PC-9 (cell line): ENCODE measurements at regions not wholly inside any gene's neighbourhood (a gene's known extent, or its start where the extent isn't known, plus 50 kb on each side); places are given as distances from the start of the nearest gene placed in this dataset.

Source experiments
- BruUV-seq: library from RNA; stranded (reverse); fragments of 400-500 nt; replicated peaks from 2 replicates; lab custom pipeline; 2021; lab: Mats Ljungman, UMichigan
- CTCF ChIA-PET: fragments of 300-600 bp; sonication (Branson Sonifier 250); formaldehyde crosslinking; loops from one replicate; lab custom pipeline; 2022; ENCODE audit warnings: antibody characterized with exemption; lab: Charles Lee
- POLR2A ChIA-PET: fragments of 300-600 bp; sonication (Branson Sonifier 250); formaldehyde crosslinking; loops from one replicate; lab custom pipeline; 2022; ENCODE audit warnings: antibody characterized with exemption; ENCODE audit not compliant: unreplicated experiment; lab: Charles Lee
- DNase-seq, 2 experiments: peaks; one replicate each; pipeline versions ENCODE4 v3.0.0 to v3.0.0-alpha.2; 2015 to 2022; ENCODE audit warnings: mixed read lengths in 1 of 2
- H2AFZ ChIP-seq: fragments of 200-600 bp; sonication (generic); 2 replicates; pipeline ENCODE4 v1.8.1; 2017; ENCODE audit warnings: antibody characterized with exemption
- H3F3A ChIP-seq: fragments of 200-600 bp; sonication (generic); 2 replicates; pipeline ENCODE4 v1.8.1; 2017; ENCODE audit warnings: antibody characterized with exemption, mild to moderate bottlenecking, low read depth; ENCODE audit not compliant: insufficient read depth
- H3K27ac ChIP-seq: fragments of 200-600 bp; sonication (generic); 2 replicates; pipeline ENCODE4 v1.6.1; 2016; ENCODE audit warnings: mixed run types
- H3K27me3 ChIP-seq: fragments of 200-600 bp; sonication (generic); 2 replicates; pipeline ENCODE4 v1.6.1; 2016; ENCODE audit warnings: low read depth, mixed run types; ENCODE audit not compliant: insufficient read depth
- H3K36me3 ChIP-seq: fragments of 200-600 bp; sonication (generic); 2 replicates; pipeline ENCODE4 v1.6.1; 2016; ENCODE audit warnings: low read depth, mixed run types
- H3K4me1 ChIP-seq: fragments of 200-600 bp; sonication (generic); replicated peaks from 2 replicates; pipeline ENCODE4 v1.6.1; 2016; ENCODE audit warnings: mixed run types; ENCODE audit not compliant: insufficient read depth
- H3K4me2 ChIP-seq: fragments of 200-600 bp; sonication (generic); 2 replicates; pipeline ENCODE4 v1.6.1; 2017; ENCODE audit warnings: mixed run types
- H3K4me3 ChIP-seq: fragments of 200-600 bp; sonication (generic); 2 replicates; pipeline ENCODE4 v1.6.1; 2016; ENCODE audit warnings: mixed run types
- H3K79me2 ChIP-seq: fragments of 200-600 bp; sonication (generic); 2 replicates; pipeline ENCODE4 v1.6.1; 2017; ENCODE audit warnings: low read depth, mixed run types
- H3K9me2 ChIP-seq: fragments of 200-600 bp; sonication (generic); 2 replicates; pipeline ENCODE4 v1.8.1; 2017; ENCODE audit warnings: mild to moderate bottlenecking; ENCODE audit not compliant: insufficient read depth
- H3K9me3 ChIP-seq: fragments of 200-600 bp; sonication (generic); 2 replicates; pipeline ENCODE4 v1.8.1; 2016; ENCODE audit warnings: low read depth; ENCODE audit not compliant: insufficient read depth
- H4K20me1 ChIP-seq: fragments of 200-600 bp; sonication (generic); 2 replicates; pipeline ENCODE4 v1.8.1; 2017; ENCODE audit not compliant: insufficient read depth
- CTCF ChIP-seq: fragments of 200-600 bp; sonication (generic); conservative IDR thresholded peaks from 2 replicates; pipeline ENCODE4 v1.6.1; 2017; ENCODE audit warnings: mixed run types, antibody characterized with exemption, mild to moderate bottlenecking, moderate library complexity
- EZH2 ChIP-seq: fragments of 200-600 bp; sonication (generic); IDR thresholded peaks from 2 replicates; pipeline ENCODE4 v1.8.0; 2017; ENCODE audit warnings: antibody characterized with exemption, low read depth
- intact Hi-C: fragments of 100-400 bp; cut with micrococcal nuclease; formaldehyde crosslinking; loops from one replicate; pipeline ENCODE4 v1.10.0; 2022; ENCODE audit not compliant: unreplicated experiment

GRCh38 chr3:67733269-67733950 is 79.0 kb upstream of the SUCLG2 start:
- Histone ChIP-seq H3K4me3 (no peak overlapping the region), H3K9me3 (no peaks in the 10 kb centered on the region), H2AFZ (no peak overlapping the region), H3K27me3 (no peaks in the 10 kb centered on the region), H3K36me3 (no peaks in the 10 kb centered on the region), H4K20me1 (no peaks in the 10 kb centered on the region), H3K4me2 (no peak overlapping the region), H3K27ac (no peak overlapping the region), H3F3A (no peaks in the 10 kb centered on the region), H3K4me1 (no peaks in the 10 kb centered on the region), H3K9me2 (no peaks in the 10 kb centered on the region), H3K79me2 (no peaks in the 10 kb centered on the region)
- BruUV-seq = no TSS peak
- DNase-seq = no peak
- intact Hi-C loops = no loop called here
- ChIA-PET POLR2A (no interaction called here), CTCF (no interaction called here)
- TF ChIP-seq CTCF (no peak), EZH2 (no peak)

GRCh38 chr3:67724434-67724833 is 70.0 kb upstream of the SUCLG2 start:
- H3K4me1 ChIP-seq = no peaks in the 10 kb centered on the region
- H3K4me3 ChIP-seq = no peak overlapping the region
- H3K36me3 ChIP-seq = no peaks in the 10 kb centered on the region
- BruUV-seq = no TSS peak
- POLR2A ChIA-PET = interaction anchor here (0.5 kb wide), 1 partner anchor 1515 kb away, joined by 5 read pairs; no protein-coding TSS in a partner anchor
- H3K9me3 ChIP-seq = no peaks in the 10 kb centered on the region
- no peak overlapping the region for H2AFZ ChIP-seq
- intact Hi-C loops = no loop called here
- no peak for DNase-seq
- no peak overlapping the region for H3K27ac ChIP-seq
- H3K4me2 ChIP-seq = no peak overlapping the region
- no peaks in the 10 kb centered on the region for H4K20me1 ChIP-seq
- no peaks in the 10 kb centered on the region for H3K27me3 ChIP-seq
- H3F3A ChIP-seq = no peaks in the 10 kb centered on the region
- TF ChIP-seq EZH2 (no peak), CTCF (no peak)
- no peaks in the 10 kb centered on the region for H3K79me2 ChIP-seq
- CTCF ChIA-PET = no interaction called here
- H3K9me2 ChIP-seq = no peaks in the 10 kb centered on the region

GRCh38 chr3:67723863-67724262 is 69.5 kb upstream of the SUCLG2 start:
- H3K36me3 ChIP-seq = no peaks in the 10 kb centered on the region
- no TSS peak for BruUV-seq
- no peak for DNase-seq
- TF ChIP-seq EZH2 = no peak
- TF ChIP-seq CTCF = no peak
- no peak overlapping the region for H3K27ac ChIP-seq
- intact Hi-C loops = no loop called here
- H3K9me2 ChIP-seq = no peaks in the 10 kb centered on the region
- no peak overlapping the region for H3K4me2 ChIP-seq
- no peaks in the 10 kb centered on the region for H3F3A ChIP-seq
- POLR2A ChIA-PET = interaction anchor here (0.5 kb wide), 1 partner anchor 1515 kb away, joined by 5 read pairs; no protein-coding TSS in a partner anchor
- CTCF ChIA-PET = no interaction called here
- no peak overlapping the region for H2AFZ ChIP-seq
- H3K79me2 ChIP-seq = no peaks in the 10 kb centered on the region
- no peak overlapping the region for H3K4me3 ChIP-seq
- no peaks in the 10 kb centered on the region for H3K27me3 ChIP-seq
- H3K4me1 ChIP-seq = no peaks in the 10 kb centered on the region
- no peaks in the 10 kb centered on the region for H3K9me3 ChIP-seq
- H4K20me1 ChIP-seq = no peaks in the 10 kb centered on the region
